ENCODE measurements at regions not wholly inside any gene's neighbourhood (a gene's known extent, or its start where the extent isn't known, plus 50 kb on each side); places are given as distances from the start of the nearest gene placed in this dataset.
A peak's percentile ranks its signal among the peaks of the same experiment; 100 is the strongest.

DNA sequence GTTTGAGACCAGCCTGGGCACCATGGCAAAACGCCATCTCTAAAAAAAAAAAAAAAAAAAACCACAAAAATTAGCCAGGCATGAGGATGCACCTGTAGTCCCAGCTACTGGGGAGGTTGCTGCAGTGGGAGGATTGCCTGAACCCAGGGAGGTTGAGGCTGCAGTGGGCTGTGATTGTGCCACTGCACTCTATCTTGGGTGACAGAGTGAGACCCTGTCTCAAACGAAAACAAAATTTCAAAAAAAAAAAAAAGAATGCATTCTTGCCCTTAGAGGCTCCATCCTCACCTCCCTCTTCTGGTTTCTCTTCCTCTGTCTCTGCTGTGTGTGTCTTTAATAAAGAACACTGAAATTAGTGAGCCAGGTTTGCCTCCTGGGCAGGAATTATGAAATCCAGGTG is 107.8 kb downstream of the VCPKMT start:
- Histone ChIP-seq H3K9ac (no peak overlapping the region), H3K27ac (no peak overlapping the region)

GRCh38 chr14:50008974-50009373 is 107.4 kb downstream of the VCPKMT start:
- TF ChIP-seq Cebpa-rat (IDR thresholded peaks at IDR 0.05) = no peak
- H3K4me1 ChIP-seq = peaks cover under 1 to 55% (median 17%) of the 10 kb centered on the region in 10 experiments; a peak in 19 of 20 replicates
- peak overlapping the region in 5 of 11 experiments; percentile 20 to 46 (median 30); a peak in 5 of 22 replicates for H3K4me2 ChIP-seq
- no peak overlapping the region for H3K4me3 ChIP-seq
- H3K36me3 ChIP-seq = peaks cover 0 to 15% (median 0%) of the 10 kb centered on the region in 11 experiments; a peak in 1 of 22 replicates
- H3K9me3 ChIP-seq (replicated peaks in 1 of 11) = no peaks in the 10 kb centered on the region
- H3K27me3 ChIP-seq = no peaks in the 10 kb centered on the region
- H3K27ac ChIP-seq = no peak overlapping the region
- H3K9ac ChIP-seq = no peak overlapping the region
- H4K20me1 ChIP-seq = no peaks in the 10 kb centered on the region

More for the DNA sequence above, 107.8 kb downstream of the VCPKMT start:
- H4K20me1 ChIP-seq = no peaks in the 10 kb centered on the region
- no peaks in the 10 kb centered on the region for H3K27me3 ChIP-seq
- TF ChIP-seq Cebpa-rat (IDR thresholded peaks at IDR 0.05) = no peak
- H3K4me3 ChIP-seq = no peak overlapping the region
- peaks cover 0 to 15% (median 0%) of the 10 kb centered on the region in 11 experiments; a peak in 1 of 22 replicates for H3K36me3 ChIP-seq
- peak overlapping the region in 7 of 11 experiments; percentile 6 to 46 (median 30); a peak in 6 of 22 replicates for H3K4me2 ChIP-seq
- no peaks in the 10 kb centered on the region for H3K9me3 ChIP-seq (replicated peaks in 1 of 11)
- peaks cover 4 to 55% (median 21%) of the 10 kb centered on the region in 10 experiments for H3K4me1 ChIP-seq

- Histone ChIP-seq H3K9ac (no peak overlapping the region), H3K4me2 (no peak overlapping the region), H3K27ac (no peak overlapping the region), H4K20me1 (no peaks in the 10 kb centered on the region), H3K9me3 (replicated peaks in 1 of 11) (peaks cover 0 to 3% (median 0%) of the 10 kb centered on the region in 11 experiments; a peak in 2 of 22 replicates), H3K36me3 (peaks cover 0 to 15% (median 0%) of the 10 kb centered on the region in 11 experiments; a peak in 1 of 22 replicates), H3K4me1 (peaks cover 0 to 55% (median 11%) of the 10 kb centered on the region in 10 experiments; a peak in 13 of 20 replicates), H3K4me3 (no peak overlapping the region), H3K27me3 (no peaks in the 10 kb centered on the region)
- TF ChIP-seq Cebpa-rat (IDR thresholded peaks at IDR 0.05) = no peak
These were observed 105.6 kb downstream of the VCPKMT start for GRCh38 chr14:50010752-50011151.

DNA sequence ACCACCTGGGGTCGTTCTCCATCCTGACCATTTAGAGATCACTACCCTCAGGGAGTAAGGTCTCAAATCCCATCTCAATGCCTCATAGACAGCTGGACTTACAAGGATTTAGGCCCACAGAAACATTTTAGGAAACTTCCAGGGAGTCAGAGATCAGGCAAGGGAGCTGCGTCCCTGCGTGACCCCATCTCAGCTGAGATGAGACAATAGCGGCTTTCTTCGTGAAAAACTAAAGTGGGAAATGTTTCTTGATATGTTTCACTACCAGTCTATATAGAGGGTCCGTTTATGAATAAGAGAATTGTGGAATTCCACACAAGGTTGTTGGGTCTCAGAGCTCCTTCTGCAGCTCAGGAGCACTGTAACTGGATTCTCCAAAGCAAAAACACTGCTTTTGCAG is 105.1 kb downstream of the VCPKMT start:
- Histone ChIP-seq H3K9me3 (replicated peaks in 1 of 11) (peaks cover 0 to 8% (median 0%) of the 10 kb centered on the region in 11 experiments; a peak in 2 of 22 replicates), H3K27me3 (no peaks in the 10 kb centered on the region), H3K4me3 (no peak overlapping the region), H4K20me1 (no peaks in the 10 kb centered on the region), H3K9ac (no peak overlapping the region), H3K4me2 (no peak overlapping the region), H3K4me1 (peaks cover 0 to 54% (median 11%) of the 10 kb centered on the region in 10 experiments; a peak in 13 of 20 replicates), H3K27ac (no peak overlapping the region), H3K36me3 (peaks cover 0 to 15% (median 0%) of the 10 kb centered on the region in 11 experiments; a peak in 1 of 22 replicates)
- TF ChIP-seq Cebpa-rat (IDR thresholded peaks at IDR 0.05) = no peak

DNA sequence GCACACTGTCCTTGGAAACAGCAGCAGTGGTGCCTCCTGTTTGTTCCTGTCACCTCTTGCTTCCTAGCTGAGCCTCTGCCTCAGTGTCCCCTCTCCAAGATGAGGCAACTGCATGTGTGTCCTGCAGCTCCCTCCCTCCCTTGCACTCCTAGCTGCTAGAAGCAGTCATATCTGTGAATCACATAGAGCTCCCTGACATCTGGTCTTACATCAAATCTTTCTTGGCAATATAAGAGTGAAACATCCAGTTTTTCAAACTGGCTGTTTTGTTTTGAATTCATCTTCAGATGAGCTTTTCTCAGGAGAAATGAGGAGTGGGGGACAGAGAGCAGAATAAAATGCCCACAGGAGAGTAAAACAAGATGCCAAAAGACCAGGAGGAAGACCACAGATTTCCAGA is 103.7 kb downstream of the VCPKMT start:
- Histone ChIP-seq H3K27ac (no peak overlapping the region), H3K9me3 (replicated peaks in 1 of 11) (peaks cover 0 to 9% (median 0%) of the 10 kb centered on the region in 11 experiments; a peak in 2 of 22 replicates), H3K9ac (no peak overlapping the region), H3K4me3 (no peak overlapping the region), H3K4me2 (no peak overlapping the region), H3K36me3 (peaks cover 0 to 10% (median 0%) of the 10 kb centered on the region in 11 experiments; a peak in 1 of 22 replicates), H4K20me1 (no peaks in the 10 kb centered on the region), H3K4me1 (peaks cover 0 to 47% (median 11%) of the 10 kb centered on the region in 10 experiments; a peak in 13 of 20 replicates), H3K27me3 (no peaks in the 10 kb centered on the region)
- no peak for TF ChIP-seq Cebpa-rat (IDR thresholded peaks at IDR 0.05)

DNA sequence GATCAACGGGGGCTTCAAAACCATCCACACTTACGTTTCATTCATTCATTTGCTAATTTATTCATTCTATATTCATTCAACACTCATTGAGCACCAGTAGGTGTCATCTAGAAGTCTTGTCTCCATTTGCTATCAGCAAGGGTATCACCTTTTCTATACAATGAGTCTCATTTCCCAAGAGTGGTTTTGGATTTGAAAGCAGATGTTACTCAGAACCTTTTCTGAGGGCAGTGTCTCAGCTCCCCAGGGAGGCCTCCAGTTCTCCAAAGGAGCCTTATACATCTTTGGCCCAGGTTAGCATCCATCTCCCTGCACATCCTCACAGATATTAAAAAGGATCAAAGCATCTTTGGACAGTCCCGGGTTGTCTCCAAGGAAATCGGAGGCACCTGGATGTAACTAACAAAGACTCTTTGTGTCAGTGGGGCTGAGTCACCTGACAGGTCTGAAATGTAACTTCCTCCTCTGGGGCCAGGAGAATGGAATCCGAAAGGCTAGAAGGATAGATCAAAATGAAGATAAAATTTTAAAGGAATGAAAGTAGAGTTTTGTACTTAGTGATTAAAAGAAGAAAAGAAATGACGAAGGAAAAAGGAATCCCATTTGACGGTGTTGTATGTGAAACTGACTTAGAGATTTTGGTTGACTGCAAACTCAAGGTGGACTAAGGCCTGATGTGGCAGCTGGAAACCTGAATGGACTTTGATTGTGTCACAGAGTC is 103.0 kb downstream of the VCPKMT start:
- H3K4me1 ChIP-seq = peaks cover 0 to 44% (median 8%) of the 10 kb centered on the region in 10 experiments; a peak in 13 of 20 replicates
- peaks cover 0 to 10% (median 0%) of the 10 kb centered on the region in 11 experiments; a peak in 1 of 22 replicates for H3K36me3 ChIP-seq
- no peaks in the 10 kb centered on the region for H3K27me3 ChIP-seq
- H4K20me1 ChIP-seq = no peaks in the 10 kb centered on the region
- H3K4me3 ChIP-seq = no peak overlapping the region
- peaks cover 0 to 9% (median 0%) of the 10 kb centered on the region in 11 experiments; a peak in 2 of 22 replicates for H3K9me3 ChIP-seq (replicated peaks in 1 of 11)
- no peak overlapping the region for H3K27ac ChIP-seq
- peak overlapping the region in 3 of 11 experiments; percentile 14 to 38 (median 34); a peak in 4 of 22 replicates for H3K4me2 ChIP-seq
- TF ChIP-seq Cebpa-rat (IDR thresholded peaks at IDR 0.05) = no peak
- H3K9ac ChIP-seq = no peak overlapping the region

- H4K20me1 ChIP-seq = no peaks in the 10 kb centered on the region
- no peak for TF ChIP-seq Cebpa-rat (IDR thresholded peaks at IDR 0.05)
- no peak overlapping the region for H3K4me3 ChIP-seq
- peak overlapping the region in 3 of 11 experiments; percentile 25 to 38 (median 34); a peak in 4 of 22 replicates for H3K4me2 ChIP-seq
- peaks cover 0 to 10% (median 0%) of the 10 kb centered on the region in 11 experiments; a peak in 1 of 22 replicates for H3K36me3 ChIP-seq
- H3K9ac ChIP-seq = no peak overlapping the region
- peaks cover 0 to 38% (median 3%) of the 10 kb centered on the region in 10 experiments; a peak in 10 of 20 replicates for H3K4me1 ChIP-seq
- no peak overlapping the region for H3K27ac ChIP-seq
- peaks cover 0 to 9% (median 0%) of the 10 kb centered on the region in 11 experiments; a peak in 2 of 22 replicates for H3K9me3 ChIP-seq (replicated peaks in 1 of 11)
- H3K27me3 ChIP-seq = no peaks in the 10 kb centered on the region
These were observed 102.4 kb downstream of the VCPKMT start for GRCh38 chr14:50013934-50014333.

DNA sequence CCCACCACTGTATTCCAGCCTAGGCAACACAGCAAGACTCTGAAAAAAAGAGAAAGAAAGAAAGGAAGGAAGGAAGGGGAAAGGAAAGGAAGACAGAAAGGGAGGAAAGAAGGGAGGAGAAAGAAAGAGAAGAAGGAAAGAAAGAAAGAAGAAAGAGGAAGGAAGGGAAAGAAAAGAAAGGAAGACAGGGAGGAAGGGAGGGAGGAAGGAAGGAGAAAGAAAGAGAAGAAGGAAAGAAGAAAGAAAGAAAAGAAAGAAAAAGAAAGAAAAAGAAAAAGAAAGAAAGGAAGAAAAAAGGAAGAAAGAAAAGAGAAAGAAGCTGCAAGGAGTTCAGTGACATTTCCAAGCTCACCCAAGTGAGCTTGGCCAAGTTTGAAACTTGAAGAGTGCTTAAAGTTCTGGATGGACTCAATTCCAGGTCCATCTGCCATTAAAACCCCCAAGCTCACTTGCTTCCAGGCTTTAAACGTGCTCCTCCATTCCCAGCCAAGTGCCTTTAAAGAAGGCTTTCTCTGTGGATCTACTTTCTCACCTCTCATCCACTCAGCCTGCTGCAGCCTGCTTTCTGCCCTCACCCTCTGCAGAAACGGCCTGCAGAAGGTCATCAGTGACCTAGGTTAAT is 101.5 kb downstream of the VCPKMT start:
- Histone ChIP-seq H3K4me2 (peak overlapping the region in 3 of 11 experiments; percentile 25 to 42 (median 34); a peak in 6 of 22 replicates), H3K9ac (no peak overlapping the region), H3K27me3 (no peaks in the 10 kb centered on the region), H3K9me3 (replicated peaks in 1 of 11) (peaks cover 4 to 16% (median 6%) of the 10 kb centered on the region in 11 experiments), H3K4me1 (peaks cover 0 to 32% (median 2%) of the 10 kb centered on the region in 10 experiments; a peak in 7 of 20 replicates), H3K36me3 (peaks cover 0 to 10% (median 0%) of the 10 kb centered on the region in 11 experiments; a peak in 4 of 22 replicates), H4K20me1 (no peaks in the 10 kb centered on the region), H3K4me3 (no peak overlapping the region), H3K27ac (no peak overlapping the region)
- no peak for TF ChIP-seq Cebpa-rat (IDR thresholded peaks at IDR 0.05)
